ENCODE measurements at regions not wholly inside any gene's neighbourhood (a gene's known extent, or its start where the extent isn't known, plus 50 kb on each side); places are given as distances from the start of the nearest gene placed in this dataset.
A peak's percentile ranks its signal among the peaks of the same experiment; 100 is the strongest.

GRCh38 chr22:22064580-22064979 lies 82.0 kb upstream of the TOP3B start:
- DNase-seq (ENCODE audit: extremely low spot score, unreplicated experiment) = no peak
- H3K27ac Mint-ChIP-seq (ENCODE audit: unreplicated experiment) = no peak overlapping the region
- H3K9me3 Mint-ChIP-seq (ENCODE audit: unreplicated experiment) = no peaks in the 10 kb centered on the region
- H3K27me3 Mint-ChIP-seq (ENCODE audit: unreplicated experiment) = peaks cover 55% of the 10 kb centered on the region
- peaks cover 2% of the 10 kb centered on the region for H3K4me1 Mint-ChIP-seq (ENCODE audit: unreplicated experiment)
- no peaks in the 10 kb centered on the region for H3K36me3 Mint-ChIP-seq (ENCODE audit: unreplicated experiment)
- no peak for TF ChIP-seq CTCF (IDR thresholded peaks at IDR 0.05)
- H3K4me3 Mint-ChIP-seq (ENCODE audit: unreplicated experiment) = no peak overlapping the region

GRCh38 chr22:22062306-22062793 lies 79.8 kb upstream of the TOP3B start:
- peaks cover 2% of the 10 kb centered on the region for H3K4me1 Mint-ChIP-seq (ENCODE audit: unreplicated experiment)
- no peak overlapping the region for H3K4me3 Mint-ChIP-seq (ENCODE audit: unreplicated experiment)
- DNase-seq (ENCODE audit: extremely low spot score, unreplicated experiment) = no peak
- TF ChIP-seq CTCF (IDR thresholded peaks at IDR 0.05) = no peak
- H3K27me3 Mint-ChIP-seq (ENCODE audit: unreplicated experiment) = peaks cover 56% of the 10 kb centered on the region
- no peaks in the 10 kb centered on the region for H3K9me3 Mint-ChIP-seq (ENCODE audit: unreplicated experiment)
- no peak overlapping the region for H3K27ac Mint-ChIP-seq (ENCODE audit: unreplicated experiment)
- H3K36me3 Mint-ChIP-seq (ENCODE audit: unreplicated experiment) = no peaks in the 10 kb centered on the region

GRCh38 chr22:22061085-22062077 lies 78.8 kb upstream of the TOP3B start:
- Mint-ChIP-seq H3K4me1 (ENCODE audit: unreplicated experiment) (peaks cover 2% of the 10 kb centered on the region), H3K27me3 (ENCODE audit: unreplicated experiment) (peaks cover 50% of the 10 kb centered on the region), H3K4me3 (ENCODE audit: unreplicated experiment) (no peak overlapping the region), H3K27ac (ENCODE audit: unreplicated experiment) (no peak overlapping the region), H3K36me3 (ENCODE audit: unreplicated experiment) (no peaks in the 10 kb centered on the region), H3K9me3 (ENCODE audit: unreplicated experiment) (no peaks in the 10 kb centered on the region)
- peak; percentile 39 for TF ChIP-seq CTCF (IDR thresholded peaks at IDR 0.05)
- no peak for DNase-seq (ENCODE audit: extremely low spot score, unreplicated experiment)

GRCh38 chr22:22060200-22061084 lies 77.9 kb upstream of the TOP3B start:
- TF ChIP-seq CTCF (IDR thresholded peaks at IDR 0.05) = peak; percentile 63
- no peaks in the 10 kb centered on the region for H3K36me3 Mint-ChIP-seq (ENCODE audit: unreplicated experiment)
- no peak for DNase-seq (ENCODE audit: extremely low spot score, unreplicated experiment)
- no peak overlapping the region for H3K27ac Mint-ChIP-seq (ENCODE audit: unreplicated experiment)
- no peaks in the 10 kb centered on the region for H3K9me3 Mint-ChIP-seq (ENCODE audit: unreplicated experiment)
- no peak overlapping the region for H3K4me3 Mint-ChIP-seq (ENCODE audit: unreplicated experiment)
- H3K4me1 Mint-ChIP-seq (ENCODE audit: unreplicated experiment) = peaks cover 2% of the 10 kb centered on the region
- H3K27me3 Mint-ChIP-seq (ENCODE audit: unreplicated experiment) = peaks cover 55% of the 10 kb centered on the region

Measured in osteocyte (in vitro differentiated cells).